Activated CD8-positive, alpha-beta memory T cell treated with anti-CD3 and anti-CD28 coated beads, Interleukin-2, amount 50 U/mL, for 4 hours (primary cell): ENCODE measurements at regions not wholly inside any gene's neighbourhood (a gene's known extent, or its start where the extent isn't known, plus 50 kb on each side); places are given as distances from the start of the nearest gene placed in this dataset.

Experiments
- DNase-seq: peaks from one replicate; pipeline ENCODE4 v3.0.0-alpha.2; 2020

DNA sequence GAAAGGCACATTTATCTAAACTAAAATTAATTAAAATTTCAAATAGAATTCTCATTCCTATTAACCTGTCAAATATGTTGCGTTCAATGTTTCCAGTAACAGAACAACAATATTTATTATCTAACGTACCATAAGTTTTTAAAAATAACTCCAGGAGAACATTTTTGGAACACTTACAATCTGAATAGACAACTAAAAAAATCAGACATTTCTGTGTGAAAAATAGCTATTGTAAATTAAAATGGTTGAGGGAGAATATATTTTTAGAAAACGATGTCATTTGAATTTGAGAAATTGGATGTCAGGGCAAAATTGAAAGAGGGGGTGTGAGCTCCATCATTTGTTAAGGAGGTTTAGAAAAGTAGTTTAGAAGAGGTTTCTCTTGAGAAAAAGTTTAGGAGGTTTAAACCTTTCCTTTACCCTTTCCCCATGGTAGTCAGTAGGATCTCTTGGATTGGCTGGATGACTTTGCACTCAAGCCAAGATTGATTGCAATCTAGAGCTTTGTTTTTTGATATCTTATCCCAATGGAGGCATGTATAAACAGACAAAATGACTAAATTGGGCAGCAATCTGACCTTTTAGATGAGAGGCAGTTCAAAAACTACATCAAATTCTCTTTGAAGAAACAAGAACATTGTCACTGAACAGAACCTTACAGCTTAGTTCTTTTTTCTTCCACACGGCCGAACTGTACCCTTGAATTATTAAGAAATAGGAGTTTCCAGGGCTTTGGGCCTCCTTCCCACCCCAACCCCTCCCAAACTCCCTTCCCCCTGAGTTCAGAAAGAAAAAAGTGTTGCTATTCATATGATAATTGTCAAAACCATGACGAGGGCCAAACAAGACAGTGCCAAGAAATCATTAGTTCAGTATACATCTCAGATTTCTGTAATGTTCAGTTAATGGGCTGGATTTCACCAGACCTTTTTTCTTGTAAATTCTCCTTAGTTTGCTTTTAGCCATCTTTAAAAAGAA, 79.7 kb upstream of the CDIN1 start:
- DNase-seq: no peak

DNA sequence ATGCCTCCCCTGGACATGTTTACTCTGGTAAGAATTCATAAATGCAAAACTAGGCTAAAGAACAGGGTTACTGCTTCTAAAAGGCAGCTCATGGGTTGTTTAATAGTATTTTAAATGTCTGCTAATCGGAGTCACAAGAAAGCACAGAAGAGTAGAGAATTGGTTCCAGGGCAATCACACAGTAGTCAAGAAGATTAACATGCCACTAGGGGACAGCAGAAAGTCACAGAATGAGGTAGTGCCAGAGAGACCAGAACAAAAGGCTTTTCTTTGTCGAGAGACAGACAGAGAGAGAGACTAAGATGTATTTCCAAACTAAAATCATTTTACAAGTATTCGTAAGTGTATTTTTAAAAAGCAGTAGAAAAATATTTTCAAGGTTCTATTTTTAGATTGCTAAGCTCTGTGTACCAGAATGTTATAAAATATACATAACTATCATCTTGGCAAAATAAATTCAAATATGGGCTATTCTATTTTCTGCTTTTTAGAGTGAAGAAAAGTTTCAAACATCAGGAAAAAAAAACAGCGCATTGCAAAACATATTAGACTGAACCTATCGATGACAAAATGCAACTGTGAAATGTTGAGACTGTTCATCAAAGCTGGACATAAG, 78.3 kb upstream of the CDIN1 start:
- DNase-seq: no peak

DNA sequence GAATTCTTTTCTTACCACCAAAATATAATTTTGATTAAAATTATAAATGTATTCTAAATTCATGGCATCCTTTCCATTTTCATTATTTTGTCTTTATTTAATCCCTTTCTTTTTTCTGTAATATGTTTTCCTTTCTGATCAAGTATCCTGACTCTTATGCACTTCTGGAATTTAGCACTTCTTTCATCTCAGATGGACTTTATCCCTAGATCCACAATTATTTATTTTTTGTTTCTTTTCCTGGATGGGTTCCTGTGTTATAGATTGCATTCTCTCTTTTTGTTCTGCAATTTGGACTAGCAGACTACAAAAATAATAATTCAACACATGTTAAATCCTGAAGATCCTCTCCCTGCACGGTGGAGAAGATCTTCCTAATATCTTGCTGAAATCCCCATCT, 76.9 kb upstream of the CDIN1 start:
- no peak for DNase-seq

DNA sequence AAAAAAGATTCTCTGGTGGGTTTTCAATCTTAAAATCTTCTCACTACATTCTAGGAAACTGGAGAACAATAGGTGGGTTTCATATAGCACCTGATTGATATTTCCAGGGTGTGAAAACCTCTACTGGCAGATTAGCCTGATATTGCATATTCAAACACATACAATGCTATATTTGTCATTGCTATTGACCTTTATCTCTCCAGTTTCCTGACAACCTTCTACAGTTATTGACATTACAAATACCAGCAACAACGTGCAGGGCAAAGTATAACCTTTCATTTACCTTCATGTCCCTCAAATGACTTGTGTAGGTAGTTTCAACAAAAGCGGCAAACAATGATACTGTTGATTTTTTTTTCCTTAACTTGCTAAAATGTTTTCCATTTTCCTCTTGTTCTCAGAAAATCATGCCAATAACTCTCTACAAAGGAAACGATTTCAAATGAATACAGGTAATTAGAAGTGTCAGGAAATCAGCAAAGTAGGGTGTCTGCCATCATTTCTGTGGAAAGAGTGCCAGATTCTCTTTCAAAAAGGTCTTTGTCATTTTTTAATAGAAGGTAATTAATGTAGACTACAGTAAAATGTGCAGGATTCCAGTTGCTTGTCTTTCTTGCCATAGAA, 72.6 kb upstream of the CDIN1 start:
- DNase-seq: no peak

DNA sequence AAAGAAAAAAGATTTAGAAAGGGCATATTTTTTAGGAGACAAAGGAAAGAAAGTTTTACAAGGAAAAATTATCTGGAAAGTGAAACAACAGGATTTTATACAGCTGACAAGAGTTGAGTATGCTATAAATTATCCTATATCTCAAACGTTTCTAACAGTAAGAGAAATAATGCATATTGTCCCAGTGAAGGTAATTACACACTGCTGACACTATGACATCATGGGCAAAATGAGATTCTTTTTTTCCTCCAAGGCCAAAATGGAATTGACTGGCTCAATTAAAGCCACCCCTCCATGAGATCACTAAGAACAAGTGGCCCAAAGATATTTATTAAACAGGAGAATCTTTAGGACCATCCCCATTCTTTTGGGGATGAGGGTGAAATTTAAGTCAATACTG, 72.0 kb upstream of the CDIN1 start:
- DNase-seq: no peak

DNA sequence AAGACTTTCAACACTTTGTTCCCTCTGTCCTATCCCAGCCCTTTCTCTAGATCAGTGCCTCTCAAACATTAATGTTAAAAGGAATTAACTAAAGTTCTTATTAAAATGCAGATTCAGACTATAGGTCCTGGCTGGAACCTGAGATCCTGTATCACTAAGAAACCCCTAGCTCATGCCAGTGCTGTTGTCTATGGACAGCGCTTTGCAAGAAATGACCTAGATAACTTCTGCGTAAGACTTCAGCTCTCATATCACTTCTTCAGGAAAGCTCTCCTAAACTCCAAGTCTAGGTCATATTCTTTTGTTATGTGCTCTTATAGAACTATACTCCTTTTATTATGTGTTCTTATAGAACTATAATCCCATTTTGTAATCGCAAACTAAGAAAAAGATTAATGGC, 67.8 kb upstream of the CDIN1 start:
- DNase-seq: no peak

DNA sequence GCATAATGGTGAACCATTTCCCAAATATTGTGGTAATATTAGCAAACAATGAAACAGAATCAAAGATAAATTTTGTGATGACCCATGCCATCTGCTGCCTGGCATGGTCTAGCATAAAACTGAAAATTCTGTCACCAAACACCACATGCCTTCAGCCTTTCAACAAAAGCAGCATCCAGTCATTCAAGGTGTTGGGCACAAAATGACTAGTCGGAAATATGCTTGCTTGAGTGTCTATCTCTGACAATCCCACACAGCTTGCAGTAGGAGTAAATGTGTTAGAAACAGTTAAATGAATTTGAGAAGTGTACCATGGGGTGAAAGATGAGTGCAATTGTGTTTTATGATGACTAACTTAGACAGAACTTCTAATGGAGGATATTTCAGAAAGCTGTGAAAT, 61.7 kb upstream of the CDIN1 start:
- no peak for DNase-seq

DNA sequence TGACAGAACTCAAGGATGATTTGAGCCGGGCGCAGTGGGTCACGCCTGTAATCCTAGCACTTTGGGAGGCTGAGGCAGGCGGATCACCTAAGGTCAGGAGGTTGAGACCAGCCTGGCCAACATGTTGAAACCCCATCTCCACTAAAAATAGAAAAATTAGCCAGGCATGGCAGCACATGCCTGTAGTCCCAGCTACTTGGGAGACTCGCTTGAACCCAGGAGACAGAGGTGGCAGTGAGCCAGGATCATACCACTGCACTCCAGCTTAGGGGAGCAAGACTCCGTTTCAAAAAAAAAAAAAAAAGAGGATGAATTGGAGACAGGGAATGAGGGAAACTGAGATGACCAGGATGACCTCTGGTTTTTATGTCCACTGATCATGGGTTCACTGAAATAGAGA, 60.4 kb upstream of the CDIN1 start:
- DNase-seq: no peak

DNA sequence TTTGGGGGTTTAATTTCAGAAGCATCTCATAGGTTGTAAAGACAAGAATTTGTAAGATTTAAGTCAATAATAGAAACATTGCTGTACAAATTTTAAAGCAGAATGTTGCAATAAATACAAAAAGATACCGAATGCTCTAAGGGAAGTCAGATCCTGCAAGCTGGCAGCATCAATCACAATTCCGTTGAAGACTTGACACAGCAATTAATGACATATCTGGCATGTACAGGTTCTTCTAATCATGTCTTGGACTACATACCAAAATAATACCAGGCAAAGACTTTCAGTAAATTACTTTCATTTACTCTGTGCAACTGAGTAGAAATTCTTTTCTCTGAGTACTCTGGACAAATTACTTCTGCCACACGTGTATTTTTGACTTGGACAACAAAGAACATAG, 54.0 kb upstream of the CDIN1 start:
- no peak for DNase-seq

DNA sequence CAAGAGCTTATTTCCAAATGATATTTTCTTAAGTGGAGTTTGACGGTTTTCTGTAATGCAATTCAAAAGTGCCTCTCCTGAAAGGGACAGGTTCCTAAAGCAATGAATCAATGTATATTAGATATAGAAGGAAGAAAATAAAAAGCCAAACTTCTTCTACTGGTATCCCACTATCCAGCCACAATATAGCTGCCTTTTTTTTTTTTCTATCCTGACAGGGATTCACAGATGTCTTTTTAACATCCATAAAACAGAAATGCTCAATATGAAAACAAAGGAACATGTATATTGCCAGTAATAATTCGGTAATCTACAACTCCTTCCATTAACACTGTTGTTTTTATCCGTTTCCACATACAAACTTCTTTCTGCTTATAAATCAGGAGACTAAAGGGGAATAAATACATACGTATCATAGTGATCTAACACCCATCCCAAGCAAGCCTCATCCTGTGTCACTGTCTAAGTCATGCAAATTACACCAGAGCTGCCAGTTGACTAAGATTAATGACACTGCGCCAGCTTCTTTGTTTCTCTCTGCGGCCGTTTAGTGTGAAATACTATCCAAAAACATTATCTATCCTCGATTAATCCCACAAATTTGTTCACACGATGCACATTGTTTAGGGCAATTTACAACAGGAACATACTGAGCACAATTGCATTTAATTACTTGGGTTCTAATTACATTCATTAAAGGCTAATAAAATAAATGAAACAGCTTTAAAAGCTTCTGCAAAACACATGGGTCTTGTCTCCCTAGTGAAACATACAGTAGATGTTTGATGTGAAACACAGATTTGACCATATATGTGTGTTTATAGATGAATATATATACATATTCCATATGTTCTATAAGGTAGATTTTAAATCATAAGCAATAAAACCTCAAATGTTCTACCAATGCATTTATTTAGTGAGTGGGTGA, 51.9 kb upstream of the CDIN1 start:
- no peak for DNase-seq

DNA sequence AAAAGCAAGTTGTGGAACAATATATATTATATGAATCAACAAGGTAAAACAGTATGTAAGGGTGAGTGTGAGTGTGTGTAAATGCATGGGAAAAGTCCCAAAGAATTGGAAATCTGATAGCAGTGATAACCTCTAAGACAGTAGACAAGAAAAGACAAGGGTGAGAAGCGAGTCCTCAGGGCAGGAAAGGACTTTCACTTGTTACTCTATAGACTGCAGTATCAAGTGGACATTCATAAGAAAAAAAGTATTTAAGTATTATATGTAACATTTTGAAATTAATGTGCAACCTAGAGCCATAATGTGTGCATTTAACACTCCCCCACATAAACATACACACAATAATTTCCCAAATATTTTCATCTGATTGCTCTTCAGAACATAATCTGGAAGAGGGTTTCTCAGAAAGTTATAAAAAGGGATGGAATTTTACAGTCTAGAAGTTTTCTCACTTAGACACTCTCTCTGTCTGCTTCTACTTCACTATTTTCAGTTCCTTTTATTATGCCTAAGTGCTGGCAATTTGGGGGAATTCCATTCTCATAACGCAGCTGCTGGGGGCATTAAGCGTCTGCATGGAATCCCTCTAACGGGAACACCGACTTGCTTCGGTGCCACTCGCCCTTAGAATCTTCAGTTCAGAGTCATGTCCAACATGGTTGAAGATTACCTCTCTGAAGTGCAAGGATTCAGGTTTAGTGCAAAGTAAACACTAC, 50.0 kb upstream of the CDIN1 start:
- no peak for DNase-seq
